ENCODE measurements at regions not wholly inside any gene's neighbourhood (a gene's known extent, or its start where the extent isn't known, plus 50 kb on each side); places are given as distances from the start of the nearest gene placed in this dataset.

- Histone ChIP-seq H2AFZ (ENCODE audit: low read depth) (no peak overlapping the region), H3K9me2 (no peaks in the 10 kb centered on the region), H3K4me2 (no peak overlapping the region), H4K20me1 (ENCODE audit: insufficient read depth) (no peaks in the 10 kb centered on the region), H3K9ac (no peak overlapping the region), H3K36me3 (replicated peaks in 1 of 2; ENCODE audit: control insufficient read depth in 1 of 2, insufficient read depth in 2 of 2, low read length in 1 of 2) (no peaks in the 10 kb centered on the region), H3K27me3 (ENCODE audit: insufficient read depth) (no peaks in the 10 kb centered on the region), H3K27ac (ENCODE audit: low read depth in 2 of 2, low read length in 1 of 2) (no peak overlapping the region; a peak in 1 of 4 replicates), H3K4me3 (ENCODE audit: low read depth in 2 of 2, low read length in 1 of 2) (no peak overlapping the region), H3K4me1 (ENCODE audit: control insufficient read depth in 1 of 2, insufficient read depth in 2 of 2, low read depth in 1 of 2, low read length in 1 of 2) (peaks cover 0 to 6% of the 10 kb centered on the region in 2 experiments; a peak in 1 of 4 replicates), H3F3A (replicated peaks; ENCODE audit: insufficient read depth) (no peaks in the 10 kb centered on the region), H3K9me3 (peaks cover 3% of the 10 kb centered on the region; the same call in 1 of the 2 replicates), H3K79me2 (ENCODE audit: insufficient read depth) (no peaks in the 10 kb centered on the region)
- POLR2A ChIA-PET: no interaction called here
- WGBS (ENCODE audit: low lambda C conversion rate): 48% methylated on average over 9 of the region's 9 CpGs
- no peak for DNase-seq
- TF ChIP-seq ZBTB33 (IDR thresholded peaks at IDR 0.05; ENCODE audit: borderline replicate concordance, low read depth): no peak
- TF ChIP-seq POLR2AphosphoS5 (IDR thresholded peaks at IDR 0.05; ENCODE audit: low read depth, low read length): no peak
- TF ChIP-seq NFIC (IDR thresholded peaks at IDR 0.05; ENCODE audit: borderline replicate concordance): no peak
- no peak for TF ChIP-seq FOXM1 (IDR thresholded peaks at IDR 0.05; ENCODE audit: low read depth)
- TF ChIP-seq TEAD4 (IDR thresholded peaks at IDR 0.05; ENCODE audit: borderline replicate concordance, insufficient read depth): no peak
- TF ChIP-seq RXRA (IDR thresholded peaks at IDR 0.05; ENCODE audit: borderline replicate concordance, low read depth): no peak
- TF ChIP-seq SMC3 (IDR thresholded peaks at IDR 0.05; ENCODE audit: low read depth, low read length): no peak
- no peak for TF ChIP-seq CHD2 (IDR thresholded peaks at IDR 0.05; ENCODE audit: low read length, partially characterized antibody)
- no peak for TF ChIP-seq TAF1 (IDR thresholded peaks at IDR 0.05; ENCODE audit: borderline replicate concordance, low read depth, low read length)
- no peak for TF ChIP-seq EZH2phosphoT487 (IDR thresholded peaks at IDR 0.05; ENCODE audit: borderline replicate concordance, low read depth)
- TF ChIP-seq MEF2A (IDR thresholded peaks at IDR 0.05; ENCODE audit: borderline replicate concordance, low read depth): no peak
- no peak for TF ChIP-seq TCF12 (IDR thresholded peaks at IDR 0.05)
- TF ChIP-seq YY1 (IDR thresholded peaks at IDR 0.05; ENCODE audit: low read depth): no peak
- TF ChIP-seq USF2 (IDR thresholded peaks at IDR 0.05; ENCODE audit: borderline replicate concordance, low read depth, low read length): no peak
- TF ChIP-seq REST (IDR thresholded peaks at IDR 0.05; ENCODE audit: low read depth, low read length): no peak
- no peak for TF ChIP-seq RCOR1 (IDR thresholded peaks at IDR 0.05; ENCODE audit: low read length)
- TF ChIP-seq MAX (IDR thresholded peaks at IDR 0.05; ENCODE audit: low read depth): no peak
- TF ChIP-seq CTCF (IDR thresholded peaks at IDR 0.05): no peak
- no peak for TF ChIP-seq MXI1 (IDR thresholded peaks at IDR 0.05; ENCODE audit: low read depth, low read length)
- CTCF ChIA-PET: interaction anchor here (1.0 kb wide), 1 partner anchor 162 kb away, joined by 3 read pairs; no protein-coding TSS in a partner anchor
Measured at GRCh38 chr2:2993172-2993692, 384.4 kb downstream of the EIPR1 start.
